Endothelial cell of umbilical vein (primary cell): ENCODE measurements at regions not wholly inside any gene's neighbourhood (a gene's known extent, or its start where the extent isn't known, plus 50 kb on each side); places are given as distances from the start of the nearest gene placed in this dataset.

Experiments
- BruUV-seq: library from RNA; stranded (reverse); fragments of 400-500 nt; replicated peaks from 2 replicates; lab custom pipeline; 2021; lab: Mats Ljungman, UMichigan
- CTCF ChIA-PET: fragments of 300-600, 350-600 bp; sonication (Branson Sonifier 250); formaldehyde crosslinking; loops from one replicate; lab custom pipeline; 2021; ENCODE audit warnings: antibody characterized with exemption, inconsistent platforms; lab: Charles Lee
- POLR2A ChIA-PET: fragments of 300-600, 350-600 bp; sonication (Branson Sonifier 250); formaldehyde crosslinking; loops from one replicate; lab custom pipeline; 2021; ENCODE audit warnings: antibody characterized with exemption, inconsistent platforms; lab: Charles Lee
- DNase-seq: peaks from one replicate; pipeline ENCODE4 v3.0.0-alpha.2; 2011; ENCODE audit warnings: low read depth, low spot score
- FAIRE-seq: peaks from 2 replicates; lab custom pipeline; 2011; peaks lifted over from hg19 to GRCh38; lab: Jason Lieb, UNC
- H2AFZ ChIP-seq: 2 replicates; pipeline ENCODE4 v1.6.0; 2012; ENCODE audit warnings: low read depth, low read length, control low read depth, inconsistent platforms
- H3K27ac ChIP-seq: 2 replicates; pipeline ENCODE4 v1.5.1; 2011; ENCODE audit warnings: low read depth, mild to moderate bottlenecking, control low read depth, low read length, moderate library complexity; ENCODE audit not compliant: insufficient read depth
- H3K27me3 ChIP-seq, 2 experiments: 2 replicates each; pipeline versions ENCODE4 v1.6.0 to v1.6.1; 2011; ENCODE audit warnings: low read length in 2 of 2, mixed read lengths in 1 of 2; ENCODE audit not compliant: control insufficient read depth in 2 of 2, insufficient read depth in 2 of 2
- H3K36me3 ChIP-seq, 2 experiments: 2 replicates in 1 of 2; 3 replicates in 1 of 2; pipeline ENCODE4 v1.5.1; 2011; ENCODE audit warnings: low read length in 2 of 2, mild to moderate bottlenecking in 1 of 2, moderate library complexity in 1 of 2; ENCODE audit not compliant: control insufficient read depth in 2 of 2, insufficient read depth in 2 of 2; ENCODE audit errors: extremely low read depth in 1 of 2
- H3K4me1 ChIP-seq: 3 replicates; pipeline ENCODE4 v1.5.1; 2011; ENCODE audit warnings: mild to moderate bottlenecking, low read length; ENCODE audit not compliant: control insufficient read depth, insufficient read depth; ENCODE audit errors: extremely low read depth
- H3K4me2 ChIP-seq: 2 replicates; pipeline ENCODE4 v1.6.1; 2011; ENCODE audit warnings: low read length, control low read depth, mixed read lengths; ENCODE audit not compliant: insufficient read depth
- H3K4me3 ChIP-seq, 3 experiments: fragments of 200-600 bp in 1 of 3; sonication (generic), shearing (Covaris generic) in 1 of 3; replicated peaks in 1 of 3; 2 replicates each; pipeline ENCODE4 v1.5.1; 2011 to 2016; ENCODE audit warnings: control low read depth in 3 of 3, low read length in 3 of 3, mild to moderate bottlenecking in 2 of 3, inconsistent platforms in 1 of 3, low read depth in 1 of 3, moderate library complexity in 1 of 3; ENCODE audit not compliant: insufficient read depth in 1 of 3
- H3K79me2 ChIP-seq: 2 replicates; pipeline ENCODE4 v1.6.0; 2012; ENCODE audit warnings: low read length, inconsistent platforms; ENCODE audit not compliant: control insufficient read depth, insufficient read depth
- H3K9ac ChIP-seq: replicated peaks from 2 replicates; pipeline ENCODE3; 2011; ENCODE audit warnings: low read length, control low read depth; ENCODE audit not compliant: insufficient read depth; ENCODE audit errors: extremely low read depth
- H3K9me1 ChIP-seq: replicated peaks from 3 replicates; pipeline ENCODE4 v1.6.0; 2011; ENCODE audit warnings: mild to moderate bottlenecking, low read length; ENCODE audit not compliant: control insufficient read depth, insufficient read depth; ENCODE audit errors: extremely low read depth
- H3K9me3 ChIP-seq: replicated peaks from 2 replicates; pipeline ENCODE4 v1.5.1; 2012; ENCODE audit warnings: low read length, inconsistent platforms; ENCODE audit not compliant: control insufficient read depth, insufficient read depth
- H4K20me1 ChIP-seq: replicated peaks from 2 replicates; pipeline ENCODE3; 2011; ENCODE audit warnings: mild to moderate bottlenecking, low read length; ENCODE audit not compliant: control insufficient read depth, insufficient read depth; ENCODE audit errors: extremely low read depth
- CTCF ChIP-seq, 2 donors: IDR thresholded peaks; 1 replicate in 1 of 2; 2 replicates in 1 of 2; pipeline ENCODE4 v1.5.1; 2011; ENCODE audit warnings: low read length in 2 of 2, mild to moderate bottlenecking in 2 of 2, moderate library complexity in 2 of 2, control low read depth in 1 of 2, inconsistent platforms in 1 of 2, low read depth in 1 of 2; ENCODE audit not compliant: insufficient read depth in 1 of 2; ENCODE audit errors: extremely low read depth in 1 of 2
- EZH2 ChIP-seq: IDR thresholded peaks from 2 replicates; pipeline ENCODE4 v1.6.1; 2012; ENCODE audit warnings: borderline replicate concordance, low read depth, mild to moderate bottlenecking, moderate library complexity, low read length, inconsistent platforms; ENCODE audit not compliant: severe bottlenecking
- FOS ChIP-seq: IDR thresholded peaks from 2 replicates; pipeline ENCODE4 v1.6.1; 2011; ENCODE audit warnings: mild to moderate bottlenecking, low read length, moderate library complexity, borderline replicate concordance; ENCODE audit not compliant: insufficient read depth
- GATA2 ChIP-seq: IDR thresholded peaks from 2 replicates; pipeline ENCODE4 v1.7.0; 2011; ENCODE audit warnings: low read depth, mild to moderate bottlenecking, moderate library complexity, mixed read lengths, low read length; ENCODE audit not compliant: insufficient read length, insufficient read depth
- JUN ChIP-seq: IDR thresholded peaks from 2 replicates; pipeline ENCODE4 v1.6.1; 2011; ENCODE audit warnings: borderline replicate concordance, low read depth; ENCODE audit not compliant: insufficient read length, insufficient read depth
- MAX ChIP-seq: IDR thresholded peaks from 2 replicates; pipeline ENCODE4 v1.6.1; 2011; ENCODE audit not compliant: insufficient read depth, insufficient read length
- MYC ChIP-seq: IDR thresholded peaks from one replicate; pipeline ENCODE4 v1.6.1; 2011; ENCODE audit warnings: mild to moderate bottlenecking, low read depth, low read length
- POLR2A ChIP-seq: IDR thresholded peaks from 2 replicates; pipeline ENCODE4 v1.6.1; 2012; ENCODE audit warnings: low read depth, mild to moderate bottlenecking, control low read depth, low read length
- POLR2AphosphoS5 ChIP-seq: IDR thresholded peaks from 2 replicates; pipeline ENCODE4 v1.6.1; 2012; ENCODE audit warnings: low read depth, mild to moderate bottlenecking, control low read depth, low read length, moderate library complexity; ENCODE audit not compliant: insufficient read depth
- dilution Hi-C: fragments of 300-500 bp; cut with MboI; formaldehyde crosslinking; loops from one replicate; pipeline ENCODE4 v1.15.0; 2019; ENCODE audit warnings: low sequenced_read_pairs; ENCODE audit not compliant: extremely low pct_ligation_motif_present
- intact Hi-C: fragments of 100-400 bp; cut with micrococcal nuclease; formaldehyde crosslinking; loops from one replicate; pipeline ENCODE4 v1.10.0; 2022

GRCh38 chr7:73972614-73973013 lies 55.4 kb upstream of the ELN start:
- no peak overlapping the region for H3K27ac ChIP-seq
- no peaks in the 10 kb centered on the region for H3K27me3 ChIP-seq
- no peaks in the 10 kb centered on the region for H3K79me2 ChIP-seq
- TF ChIP-seq GATA2 (no peak), POLR2A (no peak), JUN (no peak), POLR2AphosphoS5 (no peak), MYC (no peak), FOS (no peak), EZH2 (no peak), CTCF (IDR thresholded peaks at IDR 0.05; ENCODE audit: extremely low read depth in 1 of 2, insufficient read depth in 1 of 2, low read depth in 1 of 2, low read length in 2 of 2) (no peak), MAX (no peak)
- CTCF ChIA-PET = interaction anchor here (4.5 kb wide), 1 partner anchor 55 kb away, joined by 18 read pairs; the partner anchor contains the start of gene ELN
- no peaks in the 10 kb centered on the region for H4K20me1 ChIP-seq
- intact Hi-C loops (no loop called here), dilution Hi-C loops (no loop called here)
- no peak overlapping the region for H2AFZ ChIP-seq
- no peaks in the 10 kb centered on the region for H3K9me3 ChIP-seq
- no peaks in the 10 kb centered on the region for H3K9me1 ChIP-seq
- H3K36me3 ChIP-seq = no peaks in the 10 kb centered on the region
- no peak for FAIRE-seq
- no TSS peak for BruUV-seq
- no peaks in the 10 kb centered on the region for H3K4me1 ChIP-seq
- H3K4me3 ChIP-seq = no peak overlapping the region
- H3K9ac ChIP-seq = no peak overlapping the region
- no peak for DNase-seq
- no peak overlapping the region for H3K4me2 ChIP-seq
- POLR2A ChIA-PET = no interaction called here
